Naive thymus-derived CD8-positive, alpha-beta T cell (primary cell): ENCODE measurements at regions not wholly inside any gene's neighbourhood (a gene's known extent, or its start where the extent isn't known, plus 50 kb on each side); places are given as distances from the start of the nearest gene placed in this dataset.
"Not testable (repeated sequence)": the region's sequence is repeated elsewhere in the genome, so short reads cannot be mapped to it uniquely, and the experiment has no call there.

Experiments
- ATAC-seq, 2 donors: fragments of 150-1000 bp; cut with Tn5 transposase in 1 of 2; sonication (Bioruptor Pico), chemical (Tn5 transposase) in 1 of 2; 1 replicate in 1 of 2; 2 replicates in 1 of 2; pipeline ENCODE4 v1.10.0; 2021; ENCODE audit warnings: mild to moderate bottlenecking in 2 of 2, moderate library complexity in 2 of 2
- POLR2A ChIA-PET: fragments of 350-600 bp; sonication (Branson Sonifier 250); formaldehyde crosslinking; loops from one replicate; lab custom pipeline; 2021; ENCODE audit warnings: antibody characterized with exemption; lab: Charles Lee
- DNase-seq, 10 donors: peaks; one replicate each; pipeline versions ENCODE4 v3.0.0 to v3.0.0-alpha.2; 2020 to 2022
- H3K27ac Mint-ChIP-seq, 10 donors: one replicate each; pipeline ENCODE4 v1.8.0; 2020 to 2022; ENCODE audit warnings: mild to moderate bottlenecking in 10 of 10, mixed read lengths in 10 of 10, moderate library complexity in 4 of 10, inconsistent platforms in 1 of 10
- H3K27me3 Mint-ChIP-seq, 5 donors: one replicate each; pipeline ENCODE4 v1.8.0; 2021 to 2022; ENCODE audit warnings: mixed read lengths in 5 of 5
- H3K36me3 Mint-ChIP-seq, 3 donors: one replicate each; pipeline ENCODE4 v1.8.0; 2020 to 2022; ENCODE audit warnings: mixed read lengths in 3 of 3, mild to moderate bottlenecking in 2 of 3, inconsistent platforms in 1 of 3
- H3K4me1 Mint-ChIP-seq, 4 donors: one replicate each; pipeline ENCODE4 v1.8.0; 2021 to 2022; ENCODE audit warnings: mixed read lengths in 4 of 4
- H3K4me3 Mint-ChIP-seq, 10 donors: one replicate each; pipeline ENCODE4 v1.8.0; 2020 to 2022; ENCODE audit warnings: mild to moderate bottlenecking in 10 of 10, mixed read lengths in 10 of 10, moderate library complexity in 6 of 10, inconsistent platforms in 1 of 10
- H3K9me3 Mint-ChIP-seq, 9 donors: one replicate each; pipeline ENCODE4 v1.8.0; 2020 to 2022; ENCODE audit warnings: mixed read lengths in 9 of 9, mild to moderate bottlenecking in 3 of 9, inconsistent platforms in 1 of 9, moderate library complexity in 1 of 9

GRCh38 chr1:43108080-43108479, 64.0 kb downstream of the EBNA1BP2 start:
- H3K4me3 Mint-ChIP-seq = no peak overlapping the region
- no peak for ATAC-seq
- no peaks in the 10 kb centered on the region for H3K4me1 Mint-ChIP-seq
- DNase-seq = no peak
- peaks cover 0 to 4% (median 0%) of the 10 kb centered on the region in 5 donors for H3K27me3 Mint-ChIP-seq
- H3K27ac Mint-ChIP-seq = no peak overlapping the region
- POLR2A ChIA-PET = no interaction called here
- H3K36me3 Mint-ChIP-seq = peaks cover 0 to 37% (median 12%) of the 10 kb centered on the region in 3 donors
- peaks cover 0 to 62% (median 31%) of the 10 kb centered on the region in 9 donors for H3K9me3 Mint-ChIP-seq

- Mint-ChIP-seq H3K4me1 (no peaks in the 10 kb centered on the region), H3K27me3 (peaks cover 0 to 4% (median 0%) of the 10 kb centered on the region in 5 donors), H3K9me3 (peaks cover 0 to 62% (median 31%) of the 10 kb centered on the region in 9 donors), H3K36me3 (peaks cover 0 to 37% (median 12%) of the 10 kb centered on the region in 3 donors), H3K4me3 (no peak overlapping the region), H3K27ac (no peak overlapping the region)
- DNase-seq = no peak
- POLR2A ChIA-PET = no interaction called here
- ATAC-seq = no peak
These were observed 64.4 kb downstream of the EBNA1BP2 start for GRCh38 chr1:43107664-43108063.

DNA sequence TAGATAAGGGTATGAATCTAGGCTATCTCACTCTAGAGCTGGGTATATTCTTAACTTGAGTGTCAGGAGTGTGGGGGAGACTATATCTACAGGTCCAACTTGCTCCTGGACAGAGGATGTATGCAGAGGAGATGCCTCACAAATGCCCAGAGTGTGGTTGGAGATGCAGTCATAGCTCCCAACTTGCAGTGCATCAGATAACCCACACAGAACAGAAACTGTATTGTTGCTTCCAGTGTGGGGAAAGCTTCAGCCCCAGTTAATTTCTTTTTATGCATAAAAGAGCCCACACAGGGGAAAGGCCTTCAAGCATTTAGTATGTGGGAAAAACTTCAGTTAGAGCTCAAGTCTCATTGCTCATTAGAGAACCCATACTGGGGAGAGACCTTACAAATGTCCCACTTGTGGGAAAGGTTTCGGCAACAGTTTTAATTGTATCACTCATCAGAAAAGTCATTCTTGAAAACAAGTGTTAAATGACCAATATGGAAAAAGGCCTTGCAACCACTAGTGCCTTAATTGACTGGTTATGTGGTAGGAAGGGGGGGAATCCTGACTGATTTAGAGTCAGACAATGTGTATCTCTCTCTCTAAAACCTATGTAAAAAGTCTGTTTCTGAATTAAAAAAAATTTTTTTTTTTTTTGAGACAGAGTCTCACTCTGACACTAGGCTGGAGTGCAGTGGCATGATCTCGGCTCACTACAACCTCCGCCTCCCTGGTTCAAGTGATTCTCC, 67.9 kb downstream of the EBNA1BP2 start:
- H3K9me3 Mint-ChIP-seq = peaks cover 0 to 42% (median 18%) of the 10 kb centered on the region in 9 donors
- ATAC-seq = no peak
- POLR2A ChIA-PET = no interaction called here

DNA sequence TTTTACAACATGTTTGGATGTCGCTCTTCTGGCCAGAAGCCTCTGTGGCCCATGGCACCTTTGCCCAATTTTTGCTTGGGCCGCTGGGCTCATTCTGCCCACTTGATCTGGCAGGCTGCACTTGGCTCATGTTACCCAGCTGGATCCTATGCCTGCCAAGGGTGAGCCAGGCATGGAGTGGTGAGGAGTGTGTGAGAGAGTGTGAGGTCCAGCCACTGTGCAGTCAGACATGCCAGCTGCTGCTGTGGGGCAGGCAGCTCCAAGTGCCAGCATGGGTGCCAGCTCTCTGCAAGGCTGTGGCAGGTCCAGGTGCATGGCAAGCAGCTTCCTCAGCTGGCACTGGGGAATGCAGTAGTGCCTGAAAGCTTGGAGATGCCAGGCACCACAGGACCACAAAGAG, 71.0 kb downstream of the EBNA1BP2 start:
- Mint-ChIP-seq H3K4me1 (no peaks in the 10 kb centered on the region), H3K4me3 (no peak overlapping the region), H3K27me3 (peaks cover 0 to 8% (median 4%) of the 10 kb centered on the region in 5 donors), H3K9me3 (peaks cover 0 to 27% (median 6%) of the 10 kb centered on the region in 9 donors), H3K36me3 (peaks cover 0 to 11% (median 0%) of the 10 kb centered on the region in 3 donors), H3K27ac (no peak overlapping the region)
- POLR2A ChIA-PET = no interaction called here
- DNase-seq = no peak
- ATAC-seq = no peak

More for the DNA sequence above, 67.9 kb downstream of the EBNA1BP2 start:
- H3K4me1 Mint-ChIP-seq = no peaks in the 10 kb centered on the region
- no peak overlapping the region for H3K27ac Mint-ChIP-seq
- DNase-seq = no peak
- H3K27me3 Mint-ChIP-seq = peaks cover 0 to 8% (median 4%) of the 10 kb centered on the region in 5 donors
- no peak overlapping the region for H3K4me3 Mint-ChIP-seq
- H3K36me3 Mint-ChIP-seq = peaks cover 0 to 18% (median 7%) of the 10 kb centered on the region in 3 donors

GRCh38 chr1:43098200-43098599, 73.9 kb downstream of the EBNA1BP2 start:
- Mint-ChIP-seq H3K9me3 (peaks cover 0 to 8% (median 0%) of the 10 kb centered on the region in 9 donors), H3K4me1 (no peaks in the 10 kb centered on the region), H3K27ac (no peak overlapping the region), H3K4me3 (no peak overlapping the region), H3K36me3 (no peaks in the 10 kb centered on the region), H3K27me3 (peaks cover 1 to 8% (median 4%) of the 10 kb centered on the region in 5 donors)
- POLR2A ChIA-PET = no interaction called here
- no peak for ATAC-seq
- DNase-seq = no peak

DNA sequence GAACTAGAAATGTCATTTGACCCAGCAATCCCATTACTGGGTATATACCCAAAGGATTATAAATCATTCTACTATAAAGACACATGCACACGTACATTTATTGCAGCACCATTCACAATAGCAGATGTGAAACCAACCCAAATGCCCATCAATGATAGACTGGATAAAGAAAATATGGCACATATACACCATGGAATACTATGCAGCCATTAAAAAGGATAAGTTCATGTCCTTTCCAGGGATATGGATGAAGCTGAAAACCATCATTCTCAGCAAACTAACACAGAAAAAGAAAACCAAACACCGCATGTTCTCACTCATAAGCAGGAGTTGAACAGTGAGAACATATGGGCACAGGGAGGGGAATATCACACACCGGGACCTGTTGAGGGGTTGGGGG, 75.6 kb downstream of the EBNA1BP2 start:
- H3K4me3 Mint-ChIP-seq, POLR2A ChIA-PET, H3K27me3 Mint-ChIP-seq, ATAC-seq, H3K27ac Mint-ChIP-seq, H3K9me3 Mint-ChIP-seq, H3K36me3 Mint-ChIP-seq, DNase-seq, H3K4me1 Mint-ChIP-seq: not testable (repeated sequence)

DNA sequence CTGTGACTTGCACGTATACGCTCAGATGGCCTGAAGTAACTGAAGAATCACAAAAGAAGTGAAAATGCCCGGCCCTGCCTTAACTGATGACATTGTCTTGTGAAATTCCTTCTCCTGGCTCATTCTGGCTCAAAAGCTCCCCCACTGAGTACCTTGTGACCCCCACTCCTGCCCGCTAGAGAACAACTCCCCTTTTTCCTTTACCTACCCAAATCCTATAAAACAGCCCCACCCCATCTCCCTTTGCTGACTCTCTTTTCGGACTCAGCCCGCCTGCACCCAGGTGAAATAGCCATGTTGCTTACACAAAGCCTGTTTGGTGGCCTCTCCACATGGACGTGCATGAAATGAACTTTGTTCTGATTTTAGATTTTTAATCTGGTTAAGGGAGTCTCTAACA, 81.3 kb downstream of the EBNA1BP2 start:
- H3K4me1 Mint-ChIP-seq, H3K27ac Mint-ChIP-seq, POLR2A ChIA-PET, H3K36me3 Mint-ChIP-seq, H3K4me3 Mint-ChIP-seq, H3K9me3 Mint-ChIP-seq, ATAC-seq, DNase-seq: not testable (repeated sequence)
- H3K27me3 Mint-ChIP-seq = peaks cover 4 to 35% (median 28%) of the 10 kb centered on the region in 5 donors

DNA sequence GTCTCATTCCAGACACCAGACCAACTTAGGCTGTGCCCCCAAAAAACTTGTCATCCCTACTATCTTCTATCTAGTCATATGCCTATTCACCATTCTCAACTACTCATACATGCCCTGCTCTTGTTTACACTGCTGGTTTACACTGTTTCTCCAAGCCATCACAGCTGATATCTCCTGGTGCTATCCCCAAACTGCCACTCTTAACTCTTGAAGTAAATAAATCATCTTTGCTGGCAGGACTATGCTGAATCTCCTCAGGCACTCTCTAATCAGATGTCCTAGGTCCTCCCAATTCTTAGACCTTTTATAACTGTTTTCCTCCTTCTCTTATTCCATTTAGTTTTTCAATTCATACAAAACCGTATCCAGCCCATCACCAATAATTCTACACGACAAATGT, 81.9 kb downstream of the EBNA1BP2 start:
- peaks cover 4 to 37% (median 30%) of the 10 kb centered on the region in 5 donors for H3K27me3 Mint-ChIP-seq
- H3K36me3 Mint-ChIP-seq, ATAC-seq, H3K9me3 Mint-ChIP-seq, H3K27ac Mint-ChIP-seq, H3K4me1 Mint-ChIP-seq, H3K4me3 Mint-ChIP-seq, DNase-seq, POLR2A ChIA-PET: not testable (repeated sequence)

- Mint-ChIP-seq H3K4me1 (peaks cover 0 to 1% (median 0%) of the 10 kb centered on the region in 4 donors), H3K9me3 (no peaks in the 10 kb centered on the region), H3K36me3 (no peaks in the 10 kb centered on the region), H3K27me3 (peaks cover 3 to 28% (median 20%) of the 10 kb centered on the region in 5 donors), H3K4me3 (no peak overlapping the region), H3K27ac (no peak overlapping the region)
- DNase-seq = no peak
- ATAC-seq = no peak
- POLR2A ChIA-PET = interaction anchor here (0.7 kb wide), 1 partner anchor 236 kb away, joined by 3 read pairs; no protein-coding TSS in a partner anchor
These were observed 88.7 kb downstream of the EBNA1BP2 start for GRCh38 chr1:43083375-43083891.

GRCh38 chr1:43082740-43083139, 89.3 kb downstream of the EBNA1BP2 start:
- Mint-ChIP-seq H3K4me1 (peaks cover 0 to 1% (median 0%) of the 10 kb centered on the region in 4 donors), H3K27me3 (peaks cover 3 to 22% (median 18%) of the 10 kb centered on the region in 5 donors), H3K36me3 (no peaks in the 10 kb centered on the region), H3K27ac (no peak overlapping the region), H3K4me3 (no peak overlapping the region), H3K9me3 (no peaks in the 10 kb centered on the region)
- DNase-seq (no peak), ATAC-seq (no peak)
- POLR2A ChIA-PET = no interaction called here

GRCh38 chr1:43077273-43077672, 94.8 kb downstream of the EBNA1BP2 start:
- DNase-seq = no peak
- no peak for ATAC-seq
- Mint-ChIP-seq H3K4me3 (no peak overlapping the region), H3K9me3 (no peaks in the 10 kb centered on the region), H3K36me3 (no peaks in the 10 kb centered on the region), H3K27me3 (no peaks in the 10 kb centered on the region), H3K4me1 (peaks cover 0 to 10% (median 4%) of the 10 kb centered on the region in 4 donors), H3K27ac (no peak overlapping the region)
- POLR2A ChIA-PET = no interaction called here

DNA sequence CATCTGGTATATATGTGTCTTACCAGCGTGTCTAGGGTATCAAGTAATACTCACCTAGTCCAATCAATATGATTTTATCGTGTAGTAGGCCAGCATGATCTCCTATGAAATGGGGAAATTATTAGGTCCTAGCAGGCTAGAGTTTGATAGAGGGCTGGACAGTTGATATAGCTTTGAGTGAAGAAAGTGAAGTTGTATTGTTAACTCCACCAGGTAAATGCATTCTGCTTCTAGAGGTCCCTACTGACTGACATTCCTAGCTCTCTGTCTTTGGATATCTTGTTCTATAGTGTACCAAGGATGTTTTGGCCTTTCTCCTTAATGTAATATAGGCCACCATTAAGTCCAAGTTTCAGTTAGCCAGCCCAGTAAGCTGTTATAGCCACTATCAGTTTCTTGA, 97.4 kb downstream of the EBNA1BP2 start:
- Mint-ChIP-seq H3K4me1 (peaks cover 4 to 22% (median 7%) of the 10 kb centered on the region in 4 donors), H3K9me3 (no peaks in the 10 kb centered on the region), H3K27me3 (no peaks in the 10 kb centered on the region), H3K27ac (no peak overlapping the region), H3K36me3 (no peaks in the 10 kb centered on the region), H3K4me3 (no peak overlapping the region)
- POLR2A ChIA-PET = interaction anchor here (2.4 to 2.8 kb wide), 2 partner anchors 152 to 161 kb away, joined by 22 to 25 read pairs; no protein-coding TSS in a partner anchor
- no peak for DNase-seq
- no peak for ATAC-seq

GRCh38 chr1:43074244-43074643, 97.8 kb downstream of the EBNA1BP2 start:
- DNase-seq (no peak), ATAC-seq (no peak)
- H3K36me3 Mint-ChIP-seq = no peaks in the 10 kb centered on the region
- no peaks in the 10 kb centered on the region for H3K27me3 Mint-ChIP-seq
- POLR2A ChIA-PET = interaction anchor here (0.6 to 2.8 kb wide), 9 partner anchors 9 to 1027 kb away, joined by 3 to 25 read pairs (median 5); partner anchors contain the start of genes C1orf50 and P3H1
- no peak overlapping the region for H3K27ac Mint-ChIP-seq
- H3K4me3 Mint-ChIP-seq = no peak overlapping the region
- H3K4me1 Mint-ChIP-seq = peaks cover 7 to 26% (median 10%) of the 10 kb centered on the region in 4 donors
- H3K9me3 Mint-ChIP-seq = no peaks in the 10 kb centered on the region
